Head of caudate nucleus (tissue), 42 donors: ENCODE measurements at regions not wholly inside any gene's neighbourhood (a gene's known extent, or its start where the extent isn't known, plus 50 kb on each side); places are given as distances from the start of the nearest gene placed in this dataset.

Source experiments
- DNase-seq, 42 donors: peaks; one replicate each; pipeline versions ENCODE4 v3.0.0 to v3.0.0-alpha.2; 2020 to 2021; ENCODE audit warnings: mixed read lengths in 7 of 42
- intact Hi-C: fragments of 100-400 bp; cut with DNase I; formaldehyde crosslinking; loops from one replicate; pipeline ENCODE4 v1.15.0; 2022

- no peak for DNase-seq
- intact Hi-C loops = no loop called here
These were observed 178.3 kb downstream of the SNX19 start for GRCh38 chr11:130737866-130738431.

- intact Hi-C loops = no loop called here
- no peak for DNase-seq
These were observed 177.7 kb downstream of the SNX19 start for GRCh38 chr11:130738611-130739010.

- DNase-seq = no peak
- intact Hi-C loops = no loop called here
These were observed 175.5 kb downstream of the SNX19 start for GRCh38 chr11:130740819-130741218.

GRCh38 chr11:130744794-130745193 lies 171.5 kb downstream of the SNX19 start:
- no peak for DNase-seq
- intact Hi-C loops = no loop called here

GRCh38 chr11:130749216-130749615 lies 167.1 kb downstream of the SNX19 start:
- no peak for DNase-seq
- intact Hi-C loops = no loop called here

- DNase-seq = no peak
- intact Hi-C loops = no loop called here
These were observed 155.7 kb downstream of the SNX19 start for GRCh38 chr11:130760515-130761125.

- no peak for DNase-seq
- intact Hi-C loops = no loop called here
These were observed 154.6 kb downstream of the SNX19 start for GRCh38 chr11:130761560-130762220.

GRCh38 chr11:130762638-130763037 lies 153.6 kb downstream of the SNX19 start:
- intact Hi-C loops = no loop called here
- DNase-seq = no peak

GRCh38 chr11:130763087-130763980 lies 152.9 kb downstream of the SNX19 start:
- intact Hi-C loops = no loop called here
- DNase-seq = no peak

GRCh38 chr11:130765406-130765805 lies 150.9 kb downstream of the SNX19 start:
- intact Hi-C loops = no loop called here
- DNase-seq = no peak

GRCh38 chr11:130765951-130766649 lies 150.2 kb downstream of the SNX19 start:
- DNase-seq = no peak
- intact Hi-C loops = no loop called here

GRCh38 chr11:130766650-130767565 lies 149.4 kb downstream of the SNX19 start:
- no peak for DNase-seq
- intact Hi-C loops = no loop called here

- intact Hi-C loops = no loop called here
- DNase-seq = no peak
These were observed 146.3 kb downstream of the SNX19 start for GRCh38 chr11:130769782-130770535.

- no peak for DNase-seq
- intact Hi-C loops = no loop called here
These were observed 144.6 kb downstream of the SNX19 start for GRCh38 chr11:130771708-130772107.

- DNase-seq = no peak
- intact Hi-C loops = no loop called here
These were observed 143.7 kb downstream of the SNX19 start for GRCh38 chr11:130772266-130773227.

- intact Hi-C loops = no loop called here
These were observed 142.9 kb downstream of the SNX19 start for GRCh38 chr11:130773244-130773820.

More at GRCh38 chr11:130773244-130773820, 142.9 kb downstream of the SNX19 start:
- no peak for DNase-seq
